ENCODE measurements at regions not wholly inside any gene's neighbourhood (a gene's known extent, or its start where the extent isn't known, plus 50 kb on each side); places are given as distances from the start of the nearest gene placed in this dataset.

- WGBS, result 96% methylated on average over 3 of the region's 3 CpGs
- no peak overlapping the region for H3K4me3 ChIP-seq
- TF ChIP-seq POLR2AphosphoS5 (IDR thresholded peaks at IDR 0.05), result no peak
- TF ChIP-seq EP300 (IDR thresholded peaks at IDR 0.05), result no peak
- TF ChIP-seq POLR2A (IDR thresholded peaks at IDR 0.05; ENCODE audit: low read depth), result no peak
- TF ChIP-seq CTCF (IDR thresholded peaks at IDR 0.05), result no peak
- no peak overlapping the region for H3K27ac ChIP-seq (replicated peaks in 1 of 4)
- intact Hi-C loops (cut with DNase I), result no loop called here
- no peaks in the 10 kb centered on the region for H3K27me3 ChIP-seq
- H3K9me3 ChIP-seq, result no peaks in the 10 kb centered on the region
- H3K36me3 ChIP-seq, result no peaks in the 10 kb centered on the region
- DNase-seq (ENCODE audit: extremely low spot score), result no peak
- peaks cover 0 to 9% (median 0%) of the 10 kb centered on the region in 4 donors for H3K4me1 ChIP-seq
Measured at GRCh38 chr10:123297175-123297574, 143.0 kb downstream of the BUB3 start.

- intact Hi-C loops (cut with DNase I), result no loop called here
Measured at GRCh38 chr10:123298583-123298982, 144.4 kb downstream of the BUB3 start.

GRCh38 chr10:123299598-123299997 lies 145.4 kb downstream of the BUB3 start:
- H3K27ac ChIP-seq (replicated peaks in 1 of 4), result no peak overlapping the region
- H3K4me1 ChIP-seq, result peaks cover 0 to 9% (median 0%) of the 10 kb centered on the region in 4 donors
- no peaks in the 10 kb centered on the region for H3K27me3 ChIP-seq
- TF ChIP-seq EP300 (IDR thresholded peaks at IDR 0.05) (no peak), CTCF (IDR thresholded peaks at IDR 0.05) (no peak), POLR2AphosphoS5 (IDR thresholded peaks at IDR 0.05) (no peak)
- no peak for DNase-seq (ENCODE audit: extremely low spot score)
- intact Hi-C loops (cut with DNase I), result no loop called here
- WGBS, result 82% methylated on average over 5 of the region's 6 CpGs
- H3K9me3 ChIP-seq, result no peaks in the 10 kb centered on the region
- H3K36me3 ChIP-seq, result no peaks in the 10 kb centered on the region
- no peak overlapping the region for H3K4me3 ChIP-seq

More at GRCh38 chr10:123298583-123298982, 144.4 kb downstream of the BUB3 start:
- H3K9me3 ChIP-seq, result no peaks in the 10 kb centered on the region
- no peak overlapping the region for H3K27ac ChIP-seq (replicated peaks in 1 of 4)
- DNase-seq (ENCODE audit: extremely low spot score), result no peak
- no peak for TF ChIP-seq CTCF (IDR thresholded peaks at IDR 0.05)
- TF ChIP-seq EP300 (IDR thresholded peaks at IDR 0.05), result no peak
- no peak for TF ChIP-seq POLR2A (IDR thresholded peaks at IDR 0.05; ENCODE audit: low read depth)
- no peak for TF ChIP-seq POLR2AphosphoS5 (IDR thresholded peaks at IDR 0.05)
- no peaks in the 10 kb centered on the region for H3K36me3 ChIP-seq
- H3K4me3 ChIP-seq, result no peak overlapping the region
- no peaks in the 10 kb centered on the region for H3K27me3 ChIP-seq
- peaks cover 0 to 9% (median 0%) of the 10 kb centered on the region in 4 donors for H3K4me1 ChIP-seq
- 77% methylated on average over 5 of the region's 5 CpGs for WGBS

GRCh38 chr10:123301077-123301857 lies 147.1 kb downstream of the BUB3 start:
- intact Hi-C loops (cut with DNase I), result no loop called here
- WGBS, result 56% methylated on average over 10 of the region's 10 CpGs

More at GRCh38 chr10:123301077-123301857, 147.1 kb downstream of the BUB3 start:
- Histone ChIP-seq H3K36me3 (no peaks in the 10 kb centered on the region), H3K9me3 (no peaks in the 10 kb centered on the region), H3K4me3 (no peak overlapping the region), H3K27ac (replicated peaks in 1 of 4) (no peak overlapping the region), H3K4me1 (peaks cover 0 to 9% (median 0%) of the 10 kb centered on the region in 4 donors), H3K27me3 (no peaks in the 10 kb centered on the region)
- DNase-seq (ENCODE audit: extremely low spot score), result no peak
- TF ChIP-seq CTCF (IDR thresholded peaks at IDR 0.05), result no peak
- TF ChIP-seq EP300 (IDR thresholded peaks at IDR 0.05), result no peak
- no peak for TF ChIP-seq POLR2AphosphoS5 (IDR thresholded peaks at IDR 0.05)
- no peak for TF ChIP-seq POLR2A (IDR thresholded peaks at IDR 0.05; ENCODE audit: low read depth)
